Activated T-helper 2 cell treated with anti-CD3 and anti-CD28 coated beads, Interferon-gamma antibody, Interleukin-2, Interleukin-4, amounts not matched to agents 10 μg/mL and 5 μg/mL and 100 μg/mL, durations not matched to agents 14 hours and 24 hours and 36 hours (primary cell): ENCODE measurements at regions not wholly inside any gene's neighbourhood (a gene's known extent, or its start where the extent isn't known, plus 50 kb on each side); places are given as distances from the start of the nearest gene placed in this dataset.

ENCODE experiments used
- DNase-seq: peaks from one replicate; pipeline ENCODE4 v3.0.0; 2021; ENCODE audit warnings: low spot score
- H3K27ac Mint-ChIP-seq: one replicate; pipeline ENCODE4 v1.8.0; 2021; ENCODE audit warnings: mixed read lengths
- H3K27me3 Mint-ChIP-seq: one replicate; pipeline ENCODE4 v1.8.0; 2021; ENCODE audit warnings: low read depth, mixed read lengths
- H3K36me3 Mint-ChIP-seq: one replicate; pipeline ENCODE4 v1.8.0; 2021; ENCODE audit warnings: low read depth, mixed read lengths
- H3K4me1 Mint-ChIP-seq: one replicate; pipeline ENCODE4 v1.8.0; 2021; ENCODE audit warnings: low read depth, mixed read lengths
- H3K4me3 Mint-ChIP-seq: one replicate; pipeline ENCODE4 v1.8.0; 2021; ENCODE audit warnings: low read depth, mild to moderate bottlenecking, moderate library complexity, mixed read lengths
- H3K9me3 Mint-ChIP-seq: one replicate; pipeline ENCODE4 v1.8.0; 2021; ENCODE audit warnings: mixed read lengths
- intact Hi-C: fragments of 100-400 bp; cut with micrococcal nuclease; formaldehyde crosslinking; loops from one replicate; pipeline ENCODE4 v1.15.1; 2023

GRCh38 chr12:19018302-19018970 is 111.1 kb upstream of the PLEKHA5 start:
- Mint-ChIP-seq H3K27me3 (no peaks in the 10 kb centered on the region), H3K27ac (no peak overlapping the region), H3K9me3 (no peaks in the 10 kb centered on the region), H3K4me3 (no peak overlapping the region), H3K36me3 (no peaks in the 10 kb centered on the region), H3K4me1 (no peaks in the 10 kb centered on the region)
- no peak for DNase-seq
- intact Hi-C loops: no loop called here

DNA sequence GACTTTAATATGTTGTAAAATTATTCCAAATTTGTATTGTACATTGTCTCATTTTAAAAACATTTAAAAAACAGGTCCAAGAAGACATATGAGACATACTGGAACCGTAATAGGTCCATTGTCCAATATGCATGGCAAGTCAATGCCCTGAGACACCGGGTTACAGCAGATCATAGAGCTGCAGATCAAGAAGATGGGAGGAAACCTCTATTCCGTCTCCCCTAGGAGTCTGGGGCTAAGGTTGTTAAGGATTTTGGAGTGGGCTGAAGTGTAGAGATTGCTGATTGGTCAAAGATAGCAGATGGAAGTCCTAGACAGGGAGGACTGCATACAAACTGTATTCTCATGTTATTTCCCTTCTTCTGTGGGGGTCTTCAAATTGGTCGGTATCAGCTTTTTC is 108.3 kb upstream of the PLEKHA5 start:
- Mint-ChIP-seq H3K36me3 (no peaks in the 10 kb centered on the region), H3K4me3 (no peak overlapping the region), H3K27ac (no peak overlapping the region), H3K27me3 (no peaks in the 10 kb centered on the region), H3K4me1 (no peaks in the 10 kb centered on the region), H3K9me3 (no peaks in the 10 kb centered on the region)
- DNase-seq: no peak
- intact Hi-C loops: no loop called here

DNA sequence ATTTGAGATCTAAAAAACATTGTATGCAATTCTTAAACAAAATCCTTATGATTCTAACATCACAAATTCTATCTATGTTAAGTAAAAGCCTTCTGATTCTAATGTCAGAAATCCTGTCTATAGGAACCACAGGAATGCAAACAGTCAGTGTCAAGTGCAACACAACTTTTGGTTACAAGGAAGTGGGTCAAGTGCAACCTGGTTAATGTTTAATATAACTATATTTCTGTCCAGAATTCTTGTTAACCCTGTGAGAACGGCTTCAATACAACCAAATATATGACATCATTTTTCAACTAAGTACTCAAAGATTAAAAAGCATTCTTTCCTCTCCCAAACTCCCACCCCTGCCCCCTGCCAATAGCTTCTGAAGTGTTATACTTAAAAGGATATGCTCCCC is 107.9 kb upstream of the PLEKHA5 start:
- Mint-ChIP-seq H3K36me3 (no peaks in the 10 kb centered on the region), H3K4me1 (no peaks in the 10 kb centered on the region), H3K4me3 (no peak overlapping the region), H3K27me3 (no peaks in the 10 kb centered on the region), H3K9me3 (no peaks in the 10 kb centered on the region), H3K27ac (no peak overlapping the region)
- no peak for DNase-seq
- intact Hi-C loops: no loop called here

- no peaks in the 10 kb centered on the region for H3K9me3 Mint-ChIP-seq
- intact Hi-C loops: no loop called here
- no peaks in the 10 kb centered on the region for H3K36me3 Mint-ChIP-seq
- no peak overlapping the region for H3K4me3 Mint-ChIP-seq
- H3K27ac Mint-ChIP-seq: no peak overlapping the region
- DNase-seq: no peak
- no peaks in the 10 kb centered on the region for H3K4me1 Mint-ChIP-seq
- H3K27me3 Mint-ChIP-seq: no peaks in the 10 kb centered on the region
Observed at GRCh38 chr12:19025582-19025981, 104.0 kb upstream of the PLEKHA5 start.

DNA sequence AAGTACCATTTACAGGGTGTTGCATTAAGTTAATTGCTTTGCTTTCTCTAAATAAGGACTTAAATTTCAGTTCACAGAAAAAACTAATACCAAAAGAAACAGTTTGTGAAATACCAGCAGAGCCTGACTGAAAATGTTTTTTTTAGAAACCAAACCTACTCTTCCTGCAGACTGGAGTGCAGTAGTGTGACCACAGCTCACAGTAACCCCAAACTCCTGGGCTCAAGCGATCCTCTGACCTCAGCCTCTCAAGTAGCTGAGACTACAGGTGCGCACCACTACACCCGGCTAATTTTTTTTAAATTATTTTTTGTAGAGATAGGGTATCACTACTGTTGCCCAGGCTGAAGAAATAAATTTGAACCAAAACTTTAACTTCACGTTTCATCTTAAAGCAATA is 103.5 kb upstream of the PLEKHA5 start:
- intact Hi-C loops: no loop called here
- Mint-ChIP-seq H3K27ac (no peak overlapping the region), H3K9me3 (no peaks in the 10 kb centered on the region), H3K4me3 (no peak overlapping the region), H3K36me3 (no peaks in the 10 kb centered on the region), H3K27me3 (no peaks in the 10 kb centered on the region), H3K4me1 (no peaks in the 10 kb centered on the region)
- no peak for DNase-seq

GRCh38 chr12:19026614-19027488 is 102.7 kb upstream of the PLEKHA5 start:
- H3K36me3 Mint-ChIP-seq: no peaks in the 10 kb centered on the region
- intact Hi-C loops: no loop called here
- H3K27me3 Mint-ChIP-seq: no peaks in the 10 kb centered on the region
- no peak overlapping the region for H3K27ac Mint-ChIP-seq
- no peaks in the 10 kb centered on the region for H3K4me1 Mint-ChIP-seq
- DNase-seq: no peak
- no peaks in the 10 kb centered on the region for H3K9me3 Mint-ChIP-seq
- no peak overlapping the region for H3K4me3 Mint-ChIP-seq

GRCh38 chr12:19030180-19030579 is 99.4 kb upstream of the PLEKHA5 start:
- no peak for DNase-seq
- Mint-ChIP-seq H3K36me3 (no peaks in the 10 kb centered on the region), H3K4me1 (no peaks in the 10 kb centered on the region), H3K27me3 (no peaks in the 10 kb centered on the region), H3K4me3 (no peak overlapping the region), H3K9me3 (peaks cover 9% of the 10 kb centered on the region), H3K27ac (no peak overlapping the region)
- intact Hi-C loops: no loop called here

DNA sequence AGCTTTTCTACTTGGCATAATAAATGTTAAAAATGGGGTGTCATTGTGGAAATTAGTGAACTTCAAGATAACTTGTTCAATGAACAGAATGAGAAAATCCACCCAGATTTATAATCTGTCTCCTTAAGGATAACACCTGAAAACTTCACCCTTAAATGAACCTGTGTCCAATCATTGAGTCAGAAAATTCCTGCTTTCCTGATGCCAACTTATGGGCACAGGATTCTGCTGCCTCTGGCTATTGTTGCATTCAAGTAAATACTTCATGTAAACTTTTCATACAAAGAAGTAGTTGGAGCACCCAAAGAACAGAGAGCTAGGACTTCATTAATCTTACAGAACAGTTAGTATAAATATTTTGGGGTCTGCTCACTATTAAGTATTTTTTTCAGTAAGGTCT is 98.9 kb upstream of the PLEKHA5 start:
- intact Hi-C loops: no loop called here
- H3K27ac Mint-ChIP-seq: no peak overlapping the region
- H3K27me3 Mint-ChIP-seq: no peaks in the 10 kb centered on the region
- DNase-seq: no peak
- H3K4me1 Mint-ChIP-seq: no peaks in the 10 kb centered on the region
- no peak overlapping the region for H3K4me3 Mint-ChIP-seq
- H3K9me3 Mint-ChIP-seq: peaks cover 9% of the 10 kb centered on the region
- no peaks in the 10 kb centered on the region for H3K36me3 Mint-ChIP-seq

GRCh38 chr12:19031032-19031431 is 98.5 kb upstream of the PLEKHA5 start:
- DNase-seq: no peak
- H3K27ac Mint-ChIP-seq: no peak overlapping the region
- no peaks in the 10 kb centered on the region for H3K4me1 Mint-ChIP-seq
- no peaks in the 10 kb centered on the region for H3K27me3 Mint-ChIP-seq
- H3K36me3 Mint-ChIP-seq: no peaks in the 10 kb centered on the region
- intact Hi-C loops: no loop called here
- no peak overlapping the region for H3K4me3 Mint-ChIP-seq
- H3K9me3 Mint-ChIP-seq: peaks cover 9% of the 10 kb centered on the region

- no peak overlapping the region for H3K4me3 Mint-ChIP-seq
- peaks cover 9% of the 10 kb centered on the region for H3K9me3 Mint-ChIP-seq
- H3K36me3 Mint-ChIP-seq: no peaks in the 10 kb centered on the region
- no peak overlapping the region for H3K27ac Mint-ChIP-seq
- no peaks in the 10 kb centered on the region for H3K27me3 Mint-ChIP-seq
- DNase-seq: no peak
- intact Hi-C loops: no loop called here
- H3K4me1 Mint-ChIP-seq: no peaks in the 10 kb centered on the region
Observed at GRCh38 chr12:19032826-19033225, 96.7 kb upstream of the PLEKHA5 start.

GRCh38 chr12:19033244-19033643 is 96.3 kb upstream of the PLEKHA5 start:
- no peak for DNase-seq
- Mint-ChIP-seq H3K27ac (no peak overlapping the region), H3K4me3 (no peak overlapping the region), H3K27me3 (no peaks in the 10 kb centered on the region), H3K36me3 (no peaks in the 10 kb centered on the region), H3K9me3 (peaks cover 9% of the 10 kb centered on the region), H3K4me1 (no peaks in the 10 kb centered on the region)
- intact Hi-C loops: no loop called here

GRCh38 chr12:19034937-19035336 is 94.6 kb upstream of the PLEKHA5 start:
- Mint-ChIP-seq H3K27me3 (no peaks in the 10 kb centered on the region), H3K4me3 (no peak overlapping the region), H3K9me3 (peaks cover 9% of the 10 kb centered on the region), H3K36me3 (no peaks in the 10 kb centered on the region), H3K4me1 (no peaks in the 10 kb centered on the region), H3K27ac (no peak overlapping the region)
- DNase-seq: no peak
- intact Hi-C loops: no loop called here

DNA sequence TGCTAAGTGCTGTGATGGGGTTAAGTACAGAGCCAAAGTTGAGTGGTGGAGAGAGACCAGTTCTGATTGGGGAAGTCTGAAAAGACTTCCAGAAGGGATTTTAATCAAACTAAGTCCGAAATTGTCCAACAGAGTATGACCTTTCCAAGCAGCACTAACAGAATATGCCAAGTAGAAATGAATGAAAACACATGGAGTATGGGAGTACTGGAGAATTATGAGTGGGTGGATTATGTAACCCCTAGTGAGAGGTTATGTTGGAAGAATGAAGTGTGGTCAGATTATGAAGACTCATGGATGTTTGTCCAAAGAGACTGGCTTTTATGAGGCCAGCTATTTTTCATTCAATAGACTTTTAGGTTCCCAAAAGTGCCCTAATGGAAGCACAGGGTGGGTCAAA is 94.0 kb upstream of the PLEKHA5 start:
- Mint-ChIP-seq H3K27me3 (no peaks in the 10 kb centered on the region), H3K4me3 (no peak overlapping the region), H3K27ac (no peak overlapping the region), H3K9me3 (peaks cover 9% of the 10 kb centered on the region), H3K36me3 (no peaks in the 10 kb centered on the region), H3K4me1 (no peaks in the 10 kb centered on the region)
- intact Hi-C loops: no loop called here
- no peak for DNase-seq
